ENCODE measurements at regions not wholly inside any gene's neighbourhood (a gene's known extent, or its start where the extent isn't known, plus 50 kb on each side); places are given as distances from the start of the nearest gene placed in this dataset.

DNA sequence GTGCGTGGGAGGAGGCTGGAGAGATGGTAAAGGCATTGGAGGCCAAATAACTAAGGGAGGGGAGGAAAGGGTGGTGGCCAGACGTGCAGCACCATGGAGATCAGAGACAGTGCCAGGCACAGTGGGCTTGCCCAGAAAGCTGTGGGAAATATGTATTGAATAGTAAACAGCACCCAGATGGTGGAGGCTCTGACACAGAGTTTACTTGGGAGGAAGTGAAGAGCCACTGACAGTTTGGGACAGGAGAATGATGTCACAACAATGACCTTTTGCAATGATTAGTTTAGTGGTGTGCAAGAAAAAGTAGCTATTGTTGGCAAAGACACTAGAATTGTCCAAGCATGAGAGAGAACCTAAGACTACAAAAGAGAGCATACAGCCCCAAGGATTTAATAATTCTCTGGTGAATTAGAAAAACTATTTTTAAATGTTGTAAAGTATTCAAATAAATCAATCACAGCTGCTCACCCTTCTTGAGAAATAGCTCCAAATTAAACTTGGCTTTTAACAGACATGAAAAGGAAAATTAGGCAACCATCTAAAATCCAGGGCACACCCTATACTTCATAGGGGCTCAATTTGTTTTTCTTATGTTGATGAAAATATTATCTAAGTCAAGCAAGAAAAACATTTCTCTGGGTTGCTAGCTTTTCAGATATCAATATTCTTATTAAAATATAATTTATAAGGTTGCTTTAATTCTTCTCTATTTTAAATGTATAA is 458.7 kb upstream of the HNRNPA3 start:
- TF ChIP-seq, protein P1, sequence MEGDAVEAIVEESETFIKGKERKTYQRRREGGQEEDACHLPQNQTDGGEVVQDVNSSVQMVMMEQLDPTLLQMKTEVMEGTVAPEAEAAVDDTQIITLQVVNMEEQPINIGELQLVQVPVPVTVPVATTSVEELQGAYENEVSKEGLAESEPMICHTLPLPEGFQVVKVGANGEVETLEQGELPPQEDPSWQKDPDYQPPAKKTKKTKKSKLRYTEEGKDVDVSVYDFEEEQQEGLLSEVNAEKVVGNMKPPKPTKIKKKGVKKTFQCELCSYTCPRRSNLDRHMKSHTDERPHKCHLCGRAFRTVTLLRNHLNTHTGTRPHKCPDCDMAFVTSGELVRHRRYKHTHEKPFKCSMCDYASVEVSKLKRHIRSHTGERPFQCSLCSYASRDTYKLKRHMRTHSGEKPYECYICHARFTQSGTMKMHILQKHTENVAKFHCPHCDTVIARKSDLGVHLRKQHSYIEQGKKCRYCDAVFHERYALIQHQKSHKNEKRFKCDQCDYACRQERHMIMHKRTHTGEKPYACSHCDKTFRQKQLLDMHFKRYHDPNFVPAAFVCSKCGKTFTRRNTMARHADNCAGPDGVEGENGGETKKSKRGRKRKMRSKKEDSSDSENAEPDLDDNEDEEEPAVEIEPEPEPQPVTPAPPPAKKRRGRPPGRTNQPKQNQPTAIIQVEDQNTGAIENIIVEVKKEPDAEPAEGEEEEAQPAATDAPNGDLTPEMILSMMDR (conservative IDR thresholded peaks at IDR 0.05; ENCODE audit: low read depth, low read length), result no peak
- no peak overlapping the region for H3K4me3 ChIP-seq (ENCODE audit: low read depth, low read length)
- DNase-seq (ENCODE audit: low read depth), result no peak

DNA sequence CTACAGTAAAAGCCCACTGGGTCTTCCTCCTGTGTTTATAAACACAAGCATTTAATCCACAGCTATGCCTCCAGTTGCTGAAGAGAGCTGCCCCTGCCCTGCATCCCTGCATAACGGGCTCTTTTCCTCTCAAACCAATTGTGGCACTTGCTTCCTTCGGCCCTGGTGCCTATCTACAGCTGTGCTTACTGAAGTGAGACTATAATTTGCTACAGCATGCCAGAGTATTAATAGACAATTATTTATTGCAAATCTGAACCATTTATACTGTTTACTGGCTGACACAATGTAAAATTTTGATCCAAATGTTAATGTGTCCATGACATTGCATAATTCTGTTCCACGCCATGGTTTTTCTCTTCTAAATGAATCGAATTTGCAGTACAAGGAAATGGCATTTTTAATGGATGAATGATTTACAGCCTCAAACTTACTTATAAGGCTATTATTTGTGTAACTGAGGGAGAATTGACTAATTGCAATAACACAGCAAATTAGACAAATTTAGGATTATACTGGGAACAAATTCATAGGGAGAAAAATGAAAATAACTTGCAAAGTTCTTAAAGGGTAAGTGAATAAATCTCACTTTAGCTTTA is 457.0 kb upstream of the HNRNPA3 start:
- TF ChIP-seq, protein P1 (conservative IDR thresholded peaks at IDR 0.05; ENCODE audit: low read depth, low read length), result no peak
- peak; percentile 32 for DNase-seq (ENCODE audit: low read depth)
- H3K4me3 ChIP-seq (ENCODE audit: low read depth, low read length), result no peak overlapping the region

DNA sequence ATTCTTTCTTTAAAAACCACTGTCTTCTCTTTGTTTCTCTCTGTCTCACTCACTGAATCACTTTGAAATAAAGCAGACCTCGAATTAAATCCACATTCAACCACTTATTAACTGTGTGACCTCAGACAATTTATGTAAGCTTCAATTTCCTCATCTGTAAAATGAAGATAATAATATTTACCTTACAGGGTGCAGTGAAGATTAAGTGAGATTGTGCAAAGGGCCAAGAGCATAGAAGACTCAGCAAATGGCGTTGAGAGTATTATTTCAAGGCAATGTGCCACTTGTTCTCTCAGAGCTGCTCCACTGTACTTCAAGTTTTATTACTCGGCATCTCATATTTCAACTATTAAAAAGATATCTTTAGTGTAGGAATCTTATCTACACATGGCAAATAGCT is 454.2 kb upstream of the HNRNPA3 start:
- DNase-seq (ENCODE audit: low read depth), result no peak
- TF ChIP-seq, protein P1 (conservative IDR thresholded peaks at IDR 0.05; ENCODE audit: low read depth, low read length), result no peak
- H3K4me3 ChIP-seq (ENCODE audit: low read depth, low read length), result no peak overlapping the region

DNA sequence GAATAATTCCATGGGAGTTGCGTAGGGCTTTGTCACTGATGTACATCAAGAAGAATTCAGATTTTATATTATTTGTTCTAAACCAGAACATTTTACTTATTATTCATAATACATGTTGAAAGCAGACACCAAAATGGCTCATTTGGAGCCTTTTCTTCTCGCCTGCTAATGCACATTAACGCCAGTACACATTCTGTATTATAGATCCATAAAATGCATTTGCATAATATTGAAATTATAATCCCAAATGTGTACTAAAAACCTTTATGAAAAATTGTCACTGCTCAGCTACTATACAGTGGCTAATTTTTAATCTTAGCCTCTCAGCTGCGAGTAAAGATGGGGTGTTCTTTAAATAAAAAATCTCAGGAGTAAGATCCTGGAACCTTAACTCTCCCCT is 452.2 kb upstream of the HNRNPA3 start:
- DNase-seq (ENCODE audit: low read depth), result no peak
- no peak overlapping the region for H3K4me3 ChIP-seq (ENCODE audit: low read depth, low read length)
- TF ChIP-seq, protein P1 (conservative IDR thresholded peaks at IDR 0.05; ENCODE audit: low read depth, low read length), result no peak

DNA sequence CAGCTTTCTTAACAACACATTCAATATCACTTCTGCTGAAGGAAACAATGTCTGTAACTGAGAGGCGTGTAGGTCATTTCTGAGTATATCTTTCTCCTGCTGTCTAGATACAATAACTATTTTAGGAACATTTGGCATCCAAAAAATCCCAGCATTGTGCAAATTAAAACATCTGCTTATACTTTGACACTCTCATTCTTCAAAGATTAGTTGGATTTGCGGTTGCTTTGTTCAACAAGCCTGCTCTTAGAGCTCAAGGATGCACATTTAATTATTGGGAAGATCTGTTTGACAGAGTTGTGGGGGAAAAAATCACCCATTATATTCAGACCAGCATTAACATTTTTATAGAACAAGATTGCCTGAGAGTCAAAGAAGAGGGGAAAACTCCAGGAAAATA is 449.5 kb upstream of the HNRNPA3 start:
- TF ChIP-seq, protein P1 (conservative IDR thresholded peaks at IDR 0.05; ENCODE audit: low read depth, low read length), result no peak
- no peak overlapping the region for H3K4me3 ChIP-seq (ENCODE audit: low read depth, low read length)
- no peak for DNase-seq (ENCODE audit: low read depth)

DNA sequence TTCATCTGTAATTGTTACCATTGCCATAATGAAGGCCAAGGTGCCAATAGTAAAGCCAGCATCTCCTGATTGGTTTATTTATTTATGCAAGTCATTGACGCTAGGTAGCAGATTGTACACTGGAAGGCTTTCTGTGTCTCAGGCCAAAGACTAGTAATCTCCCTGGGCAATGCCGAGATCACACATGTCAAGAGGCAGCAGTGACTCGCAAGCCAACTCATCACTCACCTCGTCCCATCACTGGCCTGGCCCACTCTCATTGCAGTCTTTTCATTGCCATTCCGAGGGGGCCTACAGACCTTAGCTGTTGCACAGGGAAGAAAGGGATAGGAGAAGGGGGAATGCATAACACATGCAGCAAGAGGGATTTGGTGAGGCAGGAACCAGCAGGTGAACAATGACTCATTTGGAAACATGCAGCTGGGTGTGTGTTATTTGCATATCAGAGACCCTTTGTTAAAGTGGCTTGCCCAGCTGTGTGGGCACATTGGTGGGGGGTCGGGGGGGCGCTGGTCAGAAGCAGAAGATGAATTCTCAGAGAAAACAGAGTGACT is 448.7 kb upstream of the HNRNPA3 start:
- DNase-seq (ENCODE audit: low read depth), result no peak
- H3K4me3 ChIP-seq (ENCODE audit: low read depth, low read length), result no peak overlapping the region
- TF ChIP-seq, protein P1 (conservative IDR thresholded peaks at IDR 0.05; ENCODE audit: low read depth, low read length), result no peak

Measured in epithelial cell of proximal tubule (primary cell).